Medulla oblongata (tissue), 1 donor: ENCODE measurements at regions not wholly inside any gene's neighbourhood (a gene's known extent, or its start where the extent isn't known, plus 50 kb on each side); places are given as distances from the start of the nearest gene placed in this dataset.
"Not testable (repeated sequence)": the region's sequence is repeated elsewhere in the genome, so short reads cannot be mapped to it uniquely, and the experiment has no call there.

Experiments used
- DNase-seq: peaks from one replicate; pipeline ENCODE4 v3.0.0-alpha.2; 2015; ENCODE audit errors: extremely low spot score

DNA sequence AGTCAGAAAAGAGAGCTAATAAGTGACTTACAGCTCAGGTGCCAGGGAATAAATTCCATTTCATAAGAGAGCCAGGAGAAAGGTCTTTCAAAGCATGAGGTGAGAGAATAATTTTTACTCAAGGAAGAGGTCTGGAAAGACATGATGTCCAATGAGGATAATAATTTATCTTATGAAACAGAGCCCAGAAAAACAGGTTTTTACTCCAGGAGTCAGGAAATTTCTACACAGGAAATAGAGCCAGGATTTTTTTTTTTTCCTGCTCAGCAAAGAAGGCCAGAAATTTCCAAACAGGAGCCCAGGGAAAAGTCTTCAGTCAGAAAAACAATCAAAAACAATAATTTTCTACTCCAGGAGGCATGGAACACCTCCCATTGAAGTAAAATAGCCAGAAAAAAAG is 1185.7 kb upstream of the TSPY4 start:
- DNase-seq: no peak

DNA sequence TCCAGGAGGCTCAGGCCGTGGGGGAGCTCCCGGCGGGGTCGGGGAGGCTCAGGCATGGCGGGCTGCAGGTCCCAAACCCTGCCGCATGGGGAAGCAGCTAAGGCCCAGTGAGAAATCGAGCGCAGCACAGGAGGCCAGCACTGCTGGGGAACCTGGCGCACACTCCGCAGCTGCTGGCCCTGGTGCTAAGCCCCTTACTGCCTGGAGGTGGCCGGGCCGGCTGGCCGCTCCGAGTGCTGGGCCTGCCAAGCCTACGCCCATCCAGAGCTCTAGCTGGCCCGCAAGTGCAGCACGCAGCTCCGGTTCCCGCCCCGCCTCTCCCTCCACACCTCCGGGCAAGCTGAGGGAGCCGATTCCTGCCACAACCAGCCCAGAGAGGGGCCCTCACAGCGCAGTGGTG is 1208.7 kb upstream of the TSPY4 start:
- DNase-seq: no peak

DNA sequence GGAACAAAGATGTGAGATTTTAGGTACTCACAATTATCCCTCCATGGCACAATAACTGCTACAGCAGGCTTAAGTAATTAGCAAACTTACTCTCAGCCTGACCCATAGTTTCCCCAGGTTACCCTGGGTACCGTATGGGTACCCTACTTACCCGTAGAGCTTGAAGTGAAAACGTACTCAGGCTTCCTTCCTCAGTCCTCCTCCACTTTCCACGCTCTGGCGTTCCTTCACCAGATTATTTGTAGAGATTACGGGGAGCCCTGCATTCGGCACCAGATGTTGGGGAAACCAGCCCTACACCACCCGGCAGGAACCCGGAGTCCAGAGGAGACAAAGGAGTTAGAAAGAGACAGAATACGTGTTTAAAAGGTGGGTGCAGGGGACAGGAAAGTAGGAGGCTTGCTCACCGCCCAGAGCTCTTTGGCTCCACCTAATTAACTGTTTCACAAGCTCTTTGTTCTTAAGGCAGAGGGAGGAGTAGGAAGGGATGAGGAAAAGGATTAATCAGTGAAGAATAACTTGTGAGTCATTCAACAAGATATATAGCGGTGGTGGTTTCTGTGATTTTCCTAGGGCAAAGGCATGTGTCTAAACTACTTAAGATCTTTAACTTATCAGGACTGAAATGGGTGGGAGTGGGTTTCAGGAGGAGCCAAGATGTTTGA is 1211.2 kb upstream of the TSPY4 start:
- no peak for DNase-seq

DNA sequence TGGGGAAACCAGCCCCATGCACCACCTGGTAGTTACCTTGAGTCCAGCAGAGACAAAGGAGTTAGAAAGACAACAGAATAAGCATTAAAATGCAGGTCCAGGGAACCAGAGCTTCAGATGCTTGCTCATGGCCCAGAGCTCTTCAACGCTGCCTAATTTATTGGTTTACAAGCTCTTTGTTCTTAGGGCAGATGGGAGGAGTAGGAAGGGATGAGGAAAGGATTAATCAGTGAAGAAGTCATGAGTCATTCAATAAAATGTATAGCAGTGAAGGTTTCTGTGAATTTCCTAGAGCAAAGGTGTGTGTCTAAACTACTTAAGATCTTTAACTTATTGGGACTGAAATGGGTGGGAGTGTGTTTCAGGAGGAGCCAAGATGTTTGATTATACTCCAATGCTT is 1210.3 kb upstream of the AMELY start:
- no peak for DNase-seq

DNA sequence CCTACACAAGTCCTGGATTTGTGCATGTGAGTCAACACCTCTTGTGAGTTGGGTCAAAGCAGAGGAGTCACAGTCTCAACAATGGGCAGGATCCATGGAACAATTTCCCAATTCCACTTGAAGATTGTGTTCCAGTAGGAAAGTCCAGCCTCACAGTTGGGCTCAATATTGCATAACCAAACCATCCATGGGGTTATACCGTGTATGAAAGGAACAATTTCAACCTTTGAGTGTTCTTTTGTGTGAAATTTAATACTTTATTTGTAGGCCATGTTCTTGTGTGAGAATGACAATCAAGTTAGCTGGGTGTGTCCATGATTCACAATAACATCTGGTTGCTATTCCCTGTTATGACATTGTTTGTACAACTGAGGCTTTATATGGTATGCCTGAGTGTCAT is 1182.9 kb upstream of the AMELY start:
- DNase-seq: no peak

DNA sequence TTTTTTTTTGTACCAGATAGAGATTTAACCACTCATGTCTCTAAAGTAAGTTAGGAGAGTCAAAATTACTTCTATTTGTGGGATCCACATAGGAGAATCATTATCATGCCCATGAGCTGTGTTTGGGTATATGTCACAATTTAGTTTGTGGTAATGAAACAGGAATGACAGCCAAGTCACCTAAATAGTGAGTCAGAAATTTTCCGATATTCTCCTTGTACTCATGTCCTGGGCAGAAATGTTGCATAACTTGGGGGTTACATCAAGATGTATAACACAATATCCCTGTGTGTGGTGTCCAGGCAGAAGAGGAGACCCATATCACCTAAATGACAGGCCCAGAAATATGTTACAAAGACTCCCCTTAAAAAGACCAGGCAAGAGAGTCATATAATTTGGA is 1181.4 kb upstream of the AMELY start:
- no peak for DNase-seq

DNA sequence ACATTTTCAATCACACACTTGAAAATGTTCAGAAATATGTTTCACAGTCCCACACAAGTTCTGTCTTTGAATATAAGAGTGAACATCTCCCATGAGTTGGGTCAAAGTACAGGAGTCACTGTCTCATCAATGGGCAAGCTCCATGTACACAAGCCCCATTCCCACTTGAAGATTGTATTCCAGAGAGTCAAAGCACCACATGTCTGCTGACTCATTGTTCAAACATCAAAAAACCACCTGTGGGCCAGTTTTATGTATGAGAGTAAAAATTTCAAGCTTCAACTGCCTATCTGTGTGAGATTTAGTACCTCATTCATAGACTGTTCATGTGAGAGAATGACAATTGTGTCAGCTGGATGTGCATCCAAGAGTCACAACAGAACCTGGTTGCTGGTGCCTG is 1174.4 kb upstream of the AMELY start:
- DNase-seq: no peak

DNA sequence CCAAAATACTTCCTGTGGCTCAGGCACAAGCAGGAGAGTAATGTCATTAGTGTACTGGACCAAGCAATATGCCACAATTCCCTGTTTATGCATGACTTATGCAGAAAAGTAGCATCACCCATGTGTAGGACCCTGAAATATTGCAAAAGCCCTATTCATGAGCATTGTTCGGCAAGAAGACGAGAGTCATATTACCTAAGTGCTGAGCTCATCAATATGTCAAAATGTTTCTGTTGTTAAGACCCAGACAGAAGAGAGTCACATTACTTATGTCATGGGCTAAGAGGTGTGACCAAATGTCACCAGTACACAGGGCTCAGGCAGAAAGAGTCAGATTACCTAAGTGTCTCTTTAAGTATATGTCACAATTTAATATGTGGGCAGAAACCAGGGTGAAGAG is 1172.6 kb upstream of the AMELY start:
- DNase-seq: no peak

DNA sequence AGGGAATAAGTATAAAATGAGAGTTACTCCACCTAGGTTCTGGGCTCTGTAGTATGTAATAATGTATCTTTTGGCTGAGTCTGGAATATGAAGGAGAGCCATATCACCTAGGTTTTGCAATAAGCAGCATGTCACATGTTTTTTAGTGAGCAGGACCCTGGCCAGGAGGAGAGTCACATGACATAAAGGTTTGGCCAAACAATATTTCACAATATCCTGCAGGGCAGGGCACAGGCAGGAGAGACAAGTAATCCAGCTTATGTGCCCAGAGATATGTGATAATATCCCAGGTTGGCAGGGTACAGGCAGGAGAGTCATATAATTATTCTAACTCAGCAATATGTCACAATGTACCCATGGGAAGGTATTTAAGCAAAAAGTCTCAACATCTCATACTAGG is 1169.6 kb upstream of the AMELY start:
- no peak for DNase-seq

DNA sequence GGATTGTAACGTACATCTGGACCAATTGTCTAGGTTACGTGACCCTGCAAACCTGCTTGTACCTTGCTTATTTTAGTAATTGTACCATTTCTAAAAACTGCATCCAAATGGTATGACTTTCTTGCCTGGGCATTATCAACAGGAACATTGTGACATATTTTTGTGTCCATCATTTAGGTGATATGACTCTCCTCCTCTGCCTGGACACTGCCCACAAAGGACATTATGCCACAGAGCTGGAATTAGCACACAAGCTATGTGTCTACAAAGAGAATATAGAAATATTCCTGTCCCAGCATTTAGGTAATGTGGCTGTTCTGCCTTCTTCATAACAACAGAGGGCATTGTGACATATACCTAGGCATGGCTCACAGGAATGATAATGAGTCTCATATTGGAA is 1153.7 kb upstream of the AMELY start:
- DNase-seq: no peak

DNA sequence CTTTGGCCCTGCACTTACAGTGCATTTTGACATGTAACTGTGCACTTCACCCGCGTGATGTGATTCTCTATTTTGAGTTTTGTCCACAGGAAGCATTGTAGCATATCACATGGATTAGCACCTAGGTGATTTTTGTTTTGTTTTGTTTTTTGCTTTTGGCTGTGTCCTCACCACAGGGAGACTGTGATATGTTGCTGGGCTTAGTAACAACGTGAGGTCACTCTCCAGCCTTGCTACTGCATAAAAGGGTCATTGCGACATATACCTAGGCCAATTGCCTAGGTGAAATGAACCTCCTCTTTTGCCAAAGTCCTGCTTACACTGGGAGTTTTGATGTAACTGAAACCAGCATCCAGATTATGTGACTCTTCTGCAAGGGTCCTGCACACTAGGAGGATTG is 1152.9 kb upstream of the AMELY start:
- DNase-seq: no peak

DNA sequence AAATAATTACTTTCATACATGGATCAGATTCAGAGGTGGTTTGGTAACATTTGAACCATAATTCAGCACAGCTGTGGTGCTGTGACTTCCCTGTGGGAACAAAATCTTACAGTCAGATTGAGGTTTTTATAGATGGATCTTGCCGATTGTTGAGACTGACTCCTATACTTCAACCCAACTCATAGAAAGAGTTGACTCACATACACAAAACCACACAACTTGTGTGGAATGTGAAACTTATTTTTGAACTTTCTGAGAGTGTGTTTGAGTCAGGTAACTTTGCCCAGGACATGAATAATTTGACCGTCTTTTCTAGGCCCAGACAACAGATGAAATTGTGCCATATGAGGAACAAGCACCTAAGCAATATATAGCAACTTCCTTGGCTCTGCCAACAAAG is 1152.4 kb upstream of the AMELY start:
- no peak for DNase-seq

DNA sequence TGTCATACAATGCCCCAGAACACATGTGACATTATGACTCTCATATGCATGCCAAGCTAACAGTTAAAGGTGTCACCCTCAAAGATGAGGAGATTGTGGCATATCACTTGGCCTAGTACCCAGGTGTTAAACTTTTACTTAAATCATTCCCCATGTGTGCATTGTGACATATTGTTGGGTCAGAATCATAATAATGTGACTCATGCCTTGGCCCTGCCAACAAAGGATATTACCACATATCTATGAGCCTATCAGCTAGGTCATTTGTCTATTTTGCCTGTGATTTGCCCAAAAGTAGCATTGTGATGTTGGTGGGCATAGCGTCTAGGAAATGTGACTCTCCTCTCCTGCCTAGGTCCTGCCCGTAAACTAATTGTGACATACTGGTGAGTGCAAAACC is 1147.1 kb upstream of the AMELY start:
- no peak for DNase-seq

DNA sequence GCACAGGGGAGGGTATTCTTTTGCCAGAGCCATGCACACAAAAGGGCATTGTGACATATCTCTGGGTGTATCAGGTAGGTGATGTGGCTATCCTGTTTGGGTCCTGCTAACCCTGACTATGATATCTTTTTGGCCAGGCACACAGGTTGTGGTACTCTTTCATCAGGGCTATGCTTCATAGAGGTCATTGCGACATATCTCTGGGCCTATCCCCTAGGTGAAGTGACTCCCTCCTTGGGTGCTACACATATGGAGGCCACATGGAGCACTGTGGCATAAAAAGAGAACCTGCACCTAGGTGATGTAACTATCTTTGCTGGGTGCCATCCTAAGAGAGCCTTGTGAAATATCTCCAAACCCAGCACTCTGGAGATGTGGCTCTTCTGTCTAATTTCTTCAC is 1139.8 kb upstream of the AMELY start:
- DNase-seq: no peak

DNA sequence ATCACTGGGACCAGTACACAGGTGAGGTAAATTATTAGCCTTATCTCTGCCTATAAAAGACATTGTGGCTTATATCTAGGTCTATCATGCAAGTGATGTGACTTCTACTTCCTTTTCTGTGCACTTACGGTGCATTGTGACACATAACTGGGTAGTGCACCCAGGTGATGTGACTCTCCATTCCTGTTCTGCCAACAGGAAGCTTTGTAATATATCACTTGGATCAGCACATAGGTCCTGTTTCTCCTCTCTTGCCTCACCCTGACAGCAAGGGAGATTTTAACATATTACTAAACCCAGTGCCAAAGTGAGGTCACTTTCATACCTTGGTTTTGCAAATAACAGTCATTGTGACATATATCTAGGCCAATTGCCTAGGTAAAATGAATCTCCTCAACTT is 1129.7 kb upstream of the AMELY start:
- no peak for DNase-seq

DNA sequence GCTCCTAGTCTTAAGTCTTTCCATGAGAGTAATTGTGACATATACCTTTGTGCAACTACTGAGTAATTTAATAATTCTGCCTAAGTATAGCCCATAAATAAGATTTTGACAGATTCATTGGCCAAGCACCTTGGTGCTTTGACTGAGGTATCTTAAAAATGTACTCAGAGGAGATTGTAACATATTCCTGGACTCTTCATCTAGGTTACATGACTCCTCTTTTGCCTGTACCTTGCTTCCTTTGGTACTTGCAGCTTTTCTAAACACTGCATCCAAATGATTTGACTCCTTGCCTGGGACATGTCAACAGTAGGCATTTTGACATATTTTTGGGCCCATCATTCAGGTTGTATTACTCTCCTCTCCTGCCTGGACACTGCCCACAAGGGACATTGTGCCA is 1125.0 kb upstream of the AMELY start:
- DNase-seq: no peak

DNA sequence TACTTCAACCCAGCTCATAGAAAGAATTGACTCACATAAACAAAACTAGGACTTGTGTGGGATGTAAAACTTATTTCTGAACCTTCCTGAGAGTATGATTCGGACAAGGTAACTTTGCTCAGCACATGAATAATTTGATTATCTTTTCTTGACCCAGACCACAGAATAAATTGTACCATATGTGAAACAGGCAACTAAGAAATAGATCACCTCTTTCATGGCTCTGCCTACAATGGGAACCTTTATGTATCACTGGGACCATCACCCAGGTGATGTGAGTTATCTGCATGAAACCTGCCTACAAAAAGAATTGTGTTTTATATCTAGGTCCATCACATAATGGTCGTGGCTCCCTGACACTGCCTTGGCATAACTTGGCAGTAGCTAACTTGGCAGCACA is 1124.1 kb upstream of the AMELY start:
- DNase-seq: no peak

DNA sequence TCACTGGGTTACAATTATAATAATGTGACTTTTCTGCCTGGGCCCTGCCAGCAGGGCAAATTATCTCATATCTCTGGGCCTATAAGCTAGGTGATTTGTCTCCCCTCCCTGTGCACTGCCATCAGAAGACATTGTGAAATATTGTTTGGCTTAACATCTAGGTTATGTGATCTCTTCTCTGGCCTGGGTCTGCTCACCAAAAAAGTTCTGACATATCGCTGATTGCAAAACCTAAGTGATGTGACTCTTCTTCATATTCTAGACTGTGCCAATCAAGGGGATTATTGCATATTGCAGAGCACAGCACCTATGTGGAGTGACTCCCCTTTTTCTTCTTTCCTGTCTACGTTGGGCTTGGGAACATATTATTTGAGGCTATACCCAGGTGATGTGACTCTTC is 1123.1 kb upstream of the AMELY start:
- DNase-seq: no peak

DNA sequence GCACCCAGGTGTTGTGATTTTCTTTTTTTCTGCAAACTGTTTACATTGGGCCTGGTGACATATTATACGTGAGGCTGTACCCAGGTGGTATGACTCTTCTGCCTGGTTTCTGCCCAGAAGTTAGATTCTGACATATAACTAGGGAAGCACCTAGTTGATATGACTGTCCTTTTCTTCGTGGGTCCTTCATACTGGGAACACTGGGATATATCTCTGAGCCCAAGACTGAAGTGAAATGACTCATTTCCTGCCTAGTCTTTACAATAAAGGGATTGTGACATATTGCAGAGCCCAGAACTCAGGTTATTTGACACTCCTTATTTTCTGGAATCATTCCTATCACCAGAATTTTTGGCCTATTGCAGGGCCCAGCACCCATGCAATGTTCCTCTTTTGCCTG is 1121.6 kb upstream of the AMELY start:
- no peak for DNase-seq

DNA sequence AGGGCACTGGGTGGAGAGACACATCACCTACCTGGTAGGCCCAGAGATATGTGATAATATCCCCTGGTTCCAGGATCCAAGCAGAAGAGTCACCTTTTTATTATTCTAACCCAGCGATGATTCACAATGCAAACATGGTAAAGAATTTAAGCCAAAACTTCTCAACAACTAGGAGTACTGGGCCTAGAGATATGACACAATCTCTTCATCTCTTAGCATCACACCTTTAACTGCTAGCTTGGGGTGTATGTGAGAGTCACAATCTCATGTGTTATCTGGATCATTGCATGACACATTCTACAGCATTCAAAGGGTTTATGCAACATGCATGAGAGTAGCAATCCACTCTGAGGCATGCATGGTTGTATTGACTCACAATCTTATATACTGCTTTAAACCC is 1109.0 kb upstream of the AMELY start:
- DNase-seq: no peak

DNA sequence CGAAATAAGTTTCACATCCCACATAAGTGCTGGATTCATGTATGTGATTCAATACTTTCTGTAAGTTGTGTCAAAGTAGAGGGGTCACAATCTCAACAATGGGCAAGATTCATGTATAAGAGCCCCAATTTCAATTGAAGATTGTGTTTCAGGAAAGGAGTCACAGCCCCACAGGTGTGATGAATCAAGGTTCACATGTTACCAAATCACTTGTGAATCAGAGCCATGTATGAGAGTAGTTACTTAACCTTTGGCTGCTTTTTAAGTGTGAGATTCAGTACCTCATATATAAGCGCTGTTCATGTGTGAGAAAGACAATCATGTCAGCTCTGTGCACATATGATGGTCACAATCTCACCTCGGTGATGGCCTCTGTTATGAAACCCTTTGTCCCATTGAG is 1100.0 kb upstream of the AMELY start:
- no peak for DNase-seq

DNA sequence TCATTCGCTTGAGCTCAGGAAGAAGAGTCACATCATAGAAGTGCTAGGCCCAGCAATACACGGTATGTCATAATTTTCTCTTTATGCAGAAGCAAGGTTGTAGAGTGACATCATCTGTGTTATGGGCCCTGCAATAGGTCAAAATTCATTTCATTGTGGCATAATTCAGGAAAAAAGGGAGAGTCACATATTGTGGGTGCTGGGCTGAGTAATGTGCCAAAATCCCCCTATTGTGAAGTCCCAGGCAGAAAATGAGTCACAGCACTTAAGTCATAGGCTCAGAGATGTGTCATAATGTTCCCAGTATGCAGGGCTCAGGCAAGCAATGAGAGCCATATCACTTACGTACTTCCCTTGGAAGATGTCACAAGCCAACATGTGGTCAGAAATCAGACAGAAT is 1092.6 kb upstream of the AMELY start:
- no peak for DNase-seq

DNA sequence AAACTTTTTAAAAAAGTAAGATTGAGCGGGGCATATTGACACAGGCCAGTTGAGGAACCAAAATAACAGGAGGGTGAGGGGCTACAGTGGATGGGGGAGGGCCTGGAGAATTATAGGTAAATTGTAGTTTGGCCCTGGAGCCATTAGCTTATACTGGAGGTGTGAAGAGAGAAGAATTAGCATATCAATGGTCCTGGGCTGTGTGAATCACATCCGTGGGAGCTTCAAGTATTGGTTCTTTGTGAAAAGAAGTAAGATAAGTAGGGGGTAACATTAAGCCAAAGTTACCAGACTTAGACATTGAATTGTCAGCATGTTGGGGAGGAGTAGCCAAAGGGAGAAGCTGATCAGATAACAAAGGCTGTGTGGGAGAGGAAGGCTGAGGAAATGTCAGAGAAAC is 1085.2 kb upstream of the AMELY start:
- DNase-seq: no peak

DNA sequence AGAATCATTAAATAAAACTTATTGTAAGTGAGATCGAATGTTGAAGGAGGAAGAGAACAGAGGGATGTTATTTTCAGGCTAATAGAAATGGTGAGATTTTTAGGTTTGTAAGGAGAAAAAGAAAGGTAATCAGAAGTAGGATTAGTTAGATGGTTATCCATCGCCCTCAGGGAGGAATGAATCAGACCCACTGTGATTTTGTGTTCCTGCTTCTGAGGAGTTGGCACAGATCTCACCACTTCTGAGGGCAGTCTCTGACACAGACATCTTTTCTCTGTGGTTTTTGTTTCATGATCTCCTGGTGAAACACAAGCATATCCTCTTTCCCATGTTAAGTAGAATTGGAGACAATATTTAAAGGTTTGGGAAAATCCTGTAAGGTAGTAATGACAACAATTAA is 1083.2 kb upstream of the AMELY start:
- not testable (repeated sequence) for DNase-seq

DNA sequence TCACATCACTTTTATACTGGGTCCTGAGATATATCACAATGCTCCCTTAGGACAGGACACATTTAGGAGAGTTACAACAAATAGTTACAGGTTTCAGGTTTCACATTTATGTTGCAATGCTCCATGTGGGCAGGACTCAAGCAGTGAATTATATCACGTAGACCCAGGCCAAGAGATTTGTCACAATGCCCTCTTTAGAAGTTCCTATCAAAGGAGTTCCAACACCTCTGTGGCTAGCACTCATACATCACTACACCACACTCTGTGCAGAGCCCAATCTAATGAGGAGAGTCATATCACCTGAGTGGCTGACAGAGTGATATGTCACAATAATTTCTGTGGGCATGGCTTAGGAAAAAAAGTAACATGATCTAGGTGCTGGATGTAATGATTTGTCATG is 1068.2 kb upstream of the AMELY start:
- DNase-seq: no peak
